ENCODE measurements at regions not wholly inside any gene's neighbourhood (a gene's known extent, or its start where the extent isn't known, plus 50 kb on each side); places are given as distances from the start of the nearest gene placed in this dataset.
"Not testable (repeated sequence)": the region's sequence is repeated elsewhere in the genome, so short reads cannot be mapped to it uniquely, and the experiment has no call there.

DNA sequence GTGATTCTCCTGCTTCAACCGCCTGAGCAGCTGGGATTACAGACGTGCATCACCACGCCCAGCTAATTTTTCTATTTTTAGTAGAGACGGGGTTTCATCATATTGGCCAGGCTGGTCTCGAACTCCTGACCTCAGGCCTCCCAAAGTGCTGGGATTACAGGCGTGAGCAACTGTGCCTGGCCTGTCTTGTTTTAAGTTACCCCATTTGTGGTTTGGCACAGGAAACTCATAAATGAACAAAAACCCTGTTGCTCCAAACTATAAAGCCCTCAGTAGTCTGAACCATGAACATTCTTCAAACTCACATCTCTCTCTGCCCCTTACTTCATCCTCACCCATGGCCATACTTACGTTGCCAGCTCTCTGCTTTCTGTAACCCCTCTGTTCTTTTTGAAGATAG lies 61.7 kb downstream of the RHOU start:
- DNase-seq = not testable (repeated sequence)

DNA sequence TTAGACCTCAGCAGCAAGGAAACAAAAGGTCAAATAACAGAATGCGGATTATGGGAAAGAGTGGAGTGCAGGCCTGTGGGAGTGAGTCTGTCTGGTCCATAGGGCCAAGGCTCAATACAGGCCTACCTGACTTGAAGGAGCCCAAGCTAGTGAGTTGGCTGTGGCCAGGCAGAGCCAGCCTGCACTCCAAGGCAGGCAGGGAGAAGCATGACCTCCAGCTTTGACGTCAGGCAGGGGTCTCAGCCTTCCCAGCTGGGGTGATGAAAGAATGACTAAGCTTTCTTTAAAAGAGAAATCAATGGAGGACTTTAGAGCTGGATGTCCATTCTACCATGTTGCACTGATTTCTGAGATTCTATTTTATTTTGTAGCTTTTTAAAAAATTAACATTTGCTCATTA lies 62.8 kb downstream of the RHOU start:
- DNase-seq = no peak

DNA sequence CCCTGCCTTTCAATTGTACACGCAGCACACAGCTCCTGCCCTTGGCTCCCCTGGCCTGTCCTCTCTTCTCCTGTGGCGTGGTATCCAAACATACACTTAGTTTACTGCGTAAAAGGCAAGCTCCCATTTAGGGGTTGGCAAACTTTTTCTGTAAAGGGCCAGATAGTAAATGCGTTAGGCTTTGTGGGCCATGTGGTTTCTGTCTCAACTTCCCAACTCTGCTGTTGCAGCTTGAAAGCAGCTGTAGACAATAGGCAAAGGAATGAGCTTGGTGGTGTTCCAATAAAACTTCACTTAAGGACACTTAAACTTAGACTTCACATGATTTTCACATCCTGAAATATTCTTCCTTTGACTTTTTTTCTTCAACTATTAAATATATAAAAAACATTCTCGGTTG lies 63.3 kb downstream of the RHOU start:
- DNase-seq = no peak

DNA sequence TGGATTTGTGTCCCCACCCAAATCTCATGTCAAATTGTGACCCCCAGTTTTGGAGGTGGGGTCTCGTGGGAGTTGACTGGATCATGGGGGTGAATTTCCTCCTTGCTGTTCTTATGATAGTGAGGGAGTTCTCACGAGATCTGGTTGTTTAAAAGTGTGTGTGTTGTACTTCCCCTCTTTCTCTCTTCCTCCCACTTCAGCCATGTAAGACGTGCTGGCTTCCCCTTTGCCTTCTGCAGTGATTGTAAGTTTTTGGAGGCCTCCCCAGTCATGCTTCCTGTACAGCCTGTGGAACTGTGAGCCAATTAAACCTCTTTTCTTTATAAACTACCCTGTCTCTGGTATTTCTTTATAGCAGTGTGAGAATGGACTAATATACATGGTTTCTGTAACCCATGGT lies 64.6 kb downstream of the RHOU start:
- DNase-seq = no peak

DNA sequence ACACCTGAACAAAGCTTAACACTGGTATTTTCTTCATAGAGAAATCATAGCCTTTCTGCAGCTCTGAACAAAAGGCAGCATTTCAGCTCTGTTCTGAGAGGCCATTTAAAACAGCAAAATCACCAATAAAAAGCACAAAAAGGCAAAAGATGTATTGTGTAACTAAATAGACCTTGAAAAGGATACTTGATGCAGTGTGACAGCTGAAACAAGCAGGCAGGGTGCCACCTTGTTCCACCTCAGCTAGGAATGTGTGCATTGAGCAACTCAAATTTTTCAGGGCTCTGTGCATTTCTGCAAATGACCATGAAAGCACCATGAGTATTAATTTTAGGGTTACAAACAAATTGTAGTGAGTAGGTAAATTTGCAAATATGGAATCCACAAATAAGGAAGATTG lies 65.8 kb downstream of the RHOU start:
- DNase-seq = no peak

DNA sequence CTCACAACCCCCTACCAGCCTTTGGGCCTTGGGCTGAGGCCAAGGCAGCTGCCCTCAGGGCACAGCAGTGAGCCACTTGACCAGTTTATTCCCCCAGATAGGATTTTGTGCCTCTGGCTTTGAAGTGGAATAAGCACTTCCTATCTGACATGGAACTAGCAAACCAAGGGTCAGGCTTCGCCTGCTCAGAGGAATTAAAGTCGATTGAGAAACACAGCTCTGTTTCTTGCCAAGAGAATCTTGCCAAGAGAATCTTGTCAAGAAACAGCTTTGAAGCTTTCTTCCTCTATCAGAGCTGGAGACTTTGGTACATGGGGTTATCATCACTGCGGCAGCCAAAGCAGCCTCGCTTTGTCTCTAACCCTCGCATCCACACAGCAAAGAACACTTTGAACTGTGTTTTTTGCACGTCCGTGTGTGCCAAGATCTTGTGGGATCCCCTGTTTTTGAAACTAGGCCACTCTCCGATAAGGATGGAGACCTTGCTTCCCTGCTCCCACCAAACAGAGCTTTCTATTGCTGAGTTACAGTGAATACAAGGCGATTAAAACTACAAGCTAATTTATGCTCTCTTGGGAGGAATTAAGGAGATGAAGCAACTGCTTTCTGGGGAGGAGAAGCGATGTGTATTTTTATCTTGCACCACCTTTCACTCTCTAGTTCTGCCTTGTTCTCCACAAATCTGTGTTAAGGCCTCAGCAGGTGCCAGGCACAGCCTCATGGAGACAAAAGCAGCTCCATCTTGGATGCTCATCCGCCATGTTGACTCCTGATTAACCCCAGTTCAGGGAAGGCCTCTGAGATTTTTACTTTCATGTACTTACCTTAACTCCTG lies 67.3 kb downstream of the RHOU start:
- DNase-seq = no peak

DNA sequence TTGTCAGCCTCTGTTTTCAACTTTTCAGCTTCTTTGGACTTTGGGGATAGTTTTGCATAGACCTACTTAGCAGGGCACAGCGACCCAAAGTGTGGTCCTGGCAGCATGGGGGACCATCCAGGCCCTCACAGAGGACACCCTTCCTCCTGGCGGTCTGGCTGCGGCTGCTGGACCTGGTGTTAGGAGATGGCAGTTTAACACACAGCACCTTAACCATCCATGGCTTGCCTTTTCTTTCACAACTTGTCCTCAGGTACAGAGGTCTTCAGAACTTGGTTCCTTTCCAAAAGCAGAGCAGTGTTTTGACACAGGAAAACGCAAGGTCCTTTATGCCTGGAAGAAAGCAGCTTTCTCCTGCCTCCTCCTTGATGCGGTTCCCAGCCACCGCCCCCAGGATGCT lies 68.1 kb downstream of the RHOU start:
- no peak for DNase-seq

DNA sequence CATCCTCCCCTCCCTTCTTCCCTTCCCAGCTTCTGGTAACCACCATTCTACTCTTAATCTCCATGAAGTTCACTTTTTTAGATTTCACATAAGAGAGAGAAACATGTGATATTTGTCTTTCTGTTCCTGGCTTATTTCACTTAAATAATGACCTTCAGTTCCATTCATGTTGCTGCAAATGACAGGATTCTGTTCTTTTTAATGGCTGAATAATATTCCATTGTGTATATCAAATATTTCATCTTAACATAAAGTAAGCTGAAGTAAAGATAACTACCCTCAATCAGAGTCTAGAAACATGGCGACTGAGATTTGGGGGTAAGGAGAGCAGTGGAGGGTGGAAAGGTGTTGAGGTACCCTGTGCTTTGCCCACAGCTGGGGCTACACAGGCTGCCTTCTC lies 68.9 kb downstream of the RHOU start:
- no peak for DNase-seq

DNA sequence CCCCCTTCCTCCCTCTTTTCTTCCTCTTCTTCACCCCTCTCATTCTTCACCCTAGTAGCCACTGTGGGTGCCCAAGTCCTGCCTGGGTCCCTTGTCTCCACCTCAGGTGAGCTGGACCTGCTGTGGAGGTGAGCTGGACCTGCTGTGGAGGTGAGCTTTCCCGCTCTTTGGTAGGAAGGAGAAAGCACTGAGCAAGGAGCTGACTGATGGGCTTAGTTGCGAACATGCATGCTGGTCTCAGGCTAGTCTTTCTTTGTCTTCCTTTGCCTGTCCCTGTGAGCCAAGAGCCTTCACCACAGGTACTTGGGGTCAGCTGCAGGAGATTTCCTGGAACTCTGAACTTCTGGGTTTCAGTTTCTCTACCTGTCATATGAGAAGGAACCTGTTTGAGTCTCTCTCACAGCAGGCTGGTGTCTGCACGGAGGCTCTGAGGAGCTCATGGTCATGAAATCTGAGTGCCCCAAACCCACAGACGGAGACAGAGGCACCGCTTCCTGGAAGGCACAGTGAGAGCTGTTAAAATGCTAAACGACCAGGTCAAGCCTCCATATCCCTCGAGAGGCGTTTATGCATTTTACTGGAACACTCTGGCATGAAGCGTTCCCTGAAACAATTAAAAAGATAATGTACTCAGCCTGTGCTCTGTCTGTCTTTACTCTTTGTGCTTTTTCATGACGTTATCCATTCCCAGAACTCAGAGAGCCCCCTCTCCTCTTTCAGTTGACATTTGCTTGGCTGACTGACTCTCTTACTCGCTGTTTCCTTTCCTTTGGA lies 69.5 kb downstream of the RHOU start:
- peak; percentile 58 for DNase-seq

DNA sequence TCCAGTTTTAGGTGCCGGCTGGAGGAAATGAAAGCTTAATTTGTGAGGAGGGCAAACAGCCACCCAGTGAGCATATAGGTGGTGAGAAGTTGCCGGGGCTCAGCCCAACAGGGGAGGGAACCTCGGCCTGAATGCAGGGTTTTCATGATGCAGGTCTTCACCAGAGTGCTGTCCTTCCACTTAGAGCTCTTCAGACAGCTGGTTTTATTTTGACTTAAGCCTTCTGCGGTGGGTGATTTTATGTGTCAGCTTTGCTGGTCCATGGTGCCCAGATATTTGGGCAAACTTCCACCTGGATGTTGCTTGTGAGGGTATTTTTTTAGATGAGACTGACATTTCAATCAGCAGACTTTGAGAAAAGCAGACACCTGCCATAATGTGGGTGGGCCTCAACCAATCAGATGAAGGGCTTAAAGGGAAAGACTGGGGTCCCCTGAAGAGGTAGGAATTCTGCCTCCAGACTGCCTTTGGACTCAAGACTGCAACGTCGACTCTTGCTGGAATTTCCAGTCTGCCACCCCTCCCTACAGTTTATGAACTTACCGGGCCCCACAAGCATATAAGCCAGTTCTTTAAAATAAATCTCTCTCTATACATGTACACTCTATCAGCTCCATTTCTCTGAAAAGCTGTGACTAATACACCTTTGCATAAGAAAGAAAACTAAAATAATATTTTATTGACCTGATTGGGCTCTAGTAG lies 72.8 kb downstream of the RHOU start:
- no peak for DNase-seq

DNA sequence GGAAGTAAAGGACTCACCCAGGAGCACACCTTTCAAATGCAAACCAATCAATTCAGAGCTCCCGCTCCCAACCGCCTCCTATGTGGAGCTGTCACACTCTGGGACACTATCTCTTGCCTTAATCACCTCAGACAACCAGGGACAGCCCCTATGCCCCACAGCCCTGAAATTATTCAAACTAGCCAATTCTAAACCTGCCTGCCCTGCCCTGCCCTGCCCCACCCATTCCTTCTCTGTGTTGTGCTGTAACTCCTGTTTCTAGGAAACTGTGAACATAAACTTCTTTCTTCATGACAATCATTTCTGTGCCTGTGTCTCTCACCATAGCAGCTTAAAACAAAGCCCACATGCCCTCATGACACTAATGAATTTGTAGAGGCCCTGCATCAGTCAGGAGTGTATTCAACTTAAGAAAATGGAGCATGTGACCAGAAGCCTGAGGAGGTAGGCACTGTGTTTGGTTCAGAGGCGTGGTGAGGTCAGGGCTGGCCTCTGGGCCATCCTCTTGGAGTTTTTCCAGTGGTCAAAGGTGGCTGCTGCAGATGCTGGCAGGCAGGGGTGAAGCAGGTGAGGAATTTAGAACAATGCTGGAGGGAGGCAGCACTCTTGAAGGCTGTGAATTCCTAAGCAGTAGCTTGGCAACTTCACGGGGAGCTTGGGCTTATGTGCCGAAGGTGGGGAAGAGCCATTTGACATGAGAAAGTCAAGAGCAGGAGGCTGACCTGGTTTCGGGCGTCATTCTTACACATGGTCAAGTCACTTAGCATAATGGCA lies 74.5 kb downstream of the RHOU start:
- no peak for DNase-seq

DNA sequence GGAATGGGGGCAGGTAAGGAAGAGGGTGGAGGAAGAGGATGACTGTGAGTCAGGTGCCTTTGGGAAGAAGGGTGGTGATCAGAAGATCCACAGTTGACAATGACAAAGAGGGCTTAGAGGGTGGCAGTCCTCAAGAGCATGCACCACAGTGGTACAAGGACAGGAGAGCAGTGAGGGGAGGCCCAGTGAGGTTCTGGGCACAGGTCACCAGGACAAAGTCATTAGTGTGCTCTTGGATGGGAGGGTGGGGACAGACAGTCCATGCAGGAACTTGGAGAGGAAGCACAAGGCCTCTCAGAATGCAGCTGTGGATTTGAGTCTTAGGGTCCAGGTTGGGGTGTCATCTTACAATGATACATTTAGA lies 75.1 kb downstream of the RHOU start:
- no peak for DNase-seq

DNA sequence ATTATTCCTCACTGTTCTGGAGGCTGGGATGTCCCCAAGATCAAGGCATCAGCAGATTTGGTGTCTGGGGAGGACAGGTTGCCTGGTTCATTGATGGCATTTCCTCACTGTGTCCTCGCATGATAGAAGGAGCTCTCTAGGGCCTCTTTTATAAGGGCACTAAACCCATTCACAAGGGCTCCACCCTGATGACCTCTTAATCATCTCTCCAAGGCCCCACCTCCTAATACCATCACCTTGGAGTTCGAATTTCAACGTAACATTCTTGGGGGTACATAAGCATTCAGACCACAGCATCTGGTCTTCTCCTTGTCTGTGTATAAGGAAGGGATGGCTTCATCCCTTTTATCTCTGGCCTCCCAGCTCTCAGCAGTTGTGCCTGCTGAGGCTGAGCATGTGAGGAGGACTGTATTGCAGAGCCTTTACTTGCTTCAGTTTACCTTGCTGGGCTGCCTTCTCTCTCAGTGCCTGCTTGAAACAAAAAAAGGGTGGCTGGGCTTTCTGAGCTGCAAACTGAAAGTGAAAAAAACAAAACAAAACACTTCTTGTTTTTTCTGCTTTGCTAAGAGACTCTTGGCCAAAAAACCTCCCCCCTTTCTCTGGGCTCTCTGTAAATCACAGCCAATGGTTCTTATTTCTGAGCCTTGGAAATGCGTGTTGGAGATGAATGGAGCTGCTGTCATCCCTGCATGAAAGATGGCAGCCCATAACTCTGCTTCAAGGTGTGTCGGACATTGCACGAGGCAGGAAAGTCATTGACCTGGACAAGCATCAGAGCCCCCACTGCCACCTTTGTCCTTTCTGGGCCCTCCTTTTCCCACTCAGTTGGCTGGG lies 75.8 kb downstream of the RHOU start:
- DNase-seq = no peak

DNA sequence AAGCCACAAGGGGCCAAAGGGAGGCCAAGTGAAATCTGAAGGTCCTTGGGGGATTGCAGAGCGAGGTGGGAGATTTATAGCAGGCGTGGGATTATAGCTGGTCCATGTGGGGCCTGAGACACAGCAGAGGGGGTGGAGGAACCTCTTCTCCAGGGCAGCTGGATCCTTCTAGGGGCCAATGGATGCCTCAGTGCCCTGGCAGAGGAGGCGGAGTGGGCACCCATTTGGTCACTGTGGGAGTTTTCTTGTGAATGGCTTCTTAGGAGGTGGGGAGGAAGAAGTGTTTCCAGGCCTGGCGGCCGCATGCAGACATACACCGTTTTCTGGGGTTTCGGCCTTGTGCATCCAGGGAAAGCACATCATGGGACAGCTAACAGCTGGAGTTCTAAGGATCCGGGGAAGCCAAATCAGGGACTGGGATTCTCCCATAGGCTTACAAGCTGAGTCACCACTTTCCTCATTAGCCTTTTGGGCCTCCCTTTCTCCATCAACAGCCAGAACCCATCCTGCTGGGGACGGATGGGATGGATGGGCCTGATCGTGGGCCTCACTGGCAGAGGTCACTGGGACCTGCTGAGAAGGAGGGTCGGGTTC lies 76.5 kb downstream of the RHOU start:
- DNase-seq = no peak

DNA sequence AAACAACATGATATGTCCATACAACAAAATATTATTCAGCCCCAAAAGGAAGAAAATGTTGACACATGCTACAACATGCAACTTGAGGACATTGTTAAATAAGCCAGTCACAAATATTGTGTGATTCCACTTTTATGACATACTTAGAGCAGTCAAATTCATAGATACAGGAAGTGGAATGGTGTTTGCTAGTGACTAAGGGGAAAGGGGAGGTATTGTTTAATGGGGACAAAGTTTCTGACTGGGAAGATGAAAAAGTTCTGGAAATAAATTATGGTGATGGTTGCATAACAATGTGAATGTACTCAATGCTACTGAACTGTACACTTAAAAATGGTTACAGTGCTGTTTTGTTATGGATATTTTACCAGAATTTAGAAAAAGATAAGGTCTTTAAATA lies 77.7 kb downstream of the RHOU start:
- no peak for DNase-seq

DNA sequence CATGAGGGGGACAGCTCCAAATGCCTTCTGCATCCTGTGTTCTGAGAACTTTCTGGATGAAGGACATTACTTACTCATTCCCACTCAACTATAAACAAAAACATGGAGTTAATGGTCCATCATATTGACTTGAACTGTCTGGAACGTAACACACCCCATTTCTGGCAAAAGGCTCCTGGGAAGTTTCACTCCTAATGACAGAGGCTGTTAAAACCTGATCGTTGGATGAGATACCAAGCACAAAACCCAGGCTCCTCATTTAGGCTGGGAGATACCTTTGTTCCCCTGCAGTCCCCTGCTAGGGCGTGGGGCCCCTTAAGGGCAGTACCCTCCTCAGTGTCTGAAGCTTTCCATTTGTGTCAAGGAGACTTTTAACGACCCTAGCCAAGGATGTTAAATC lies 78.9 kb downstream of the RHOU start:
- no peak for DNase-seq

DNA sequence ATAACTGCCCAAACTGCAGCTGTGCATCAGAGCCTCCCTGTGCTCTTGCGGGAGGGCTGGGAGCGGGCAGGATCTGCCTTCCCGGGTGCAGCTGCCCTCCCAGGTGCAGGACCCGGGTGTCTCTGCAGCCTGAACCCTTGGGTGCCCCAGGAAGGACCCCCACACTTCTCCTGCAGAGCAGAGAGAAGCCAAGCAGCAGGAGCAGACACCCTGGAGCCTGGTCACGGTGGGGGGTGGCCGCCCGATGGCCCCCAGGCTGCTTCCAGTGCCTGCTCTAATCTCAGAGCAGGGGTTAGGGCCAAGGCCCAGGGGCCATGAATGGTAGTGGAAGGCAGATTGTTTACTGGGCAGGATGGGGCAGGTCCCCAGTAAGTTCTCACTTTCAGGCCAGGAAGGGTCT lies 83.0 kb downstream of the RHOU start:
- no peak for DNase-seq

DNA sequence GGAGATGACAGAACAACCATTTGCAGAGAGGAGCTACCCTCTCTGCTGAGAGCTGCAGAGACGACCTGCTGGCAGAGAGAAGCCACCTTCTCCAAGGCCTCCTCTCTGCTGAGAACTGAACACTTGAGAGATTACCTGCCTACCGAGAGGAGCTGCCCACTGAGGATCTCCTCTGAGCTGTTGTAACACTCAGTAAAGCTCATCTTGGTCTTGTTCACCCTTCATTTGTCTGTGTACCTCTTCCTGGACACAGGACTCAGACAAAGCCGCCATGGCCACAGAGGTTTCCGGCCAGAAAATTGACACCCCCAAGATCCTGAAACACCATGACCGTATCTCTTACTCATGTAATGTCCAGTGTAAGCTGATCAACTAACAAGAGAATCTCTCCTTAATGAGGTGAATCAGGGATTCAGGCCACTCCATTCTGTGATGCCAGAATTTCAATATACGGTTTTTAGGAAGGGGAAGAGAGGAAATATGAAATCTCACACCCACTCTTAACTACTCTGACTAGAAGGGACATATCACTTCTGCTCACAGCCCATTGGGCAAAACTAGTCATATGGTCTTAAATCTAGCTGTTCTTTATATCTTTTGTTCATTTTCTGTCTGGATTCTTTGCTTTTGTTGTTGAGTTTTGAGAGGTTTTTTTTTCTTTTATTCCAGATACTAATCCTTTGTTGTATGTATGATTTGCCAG lies 83.8 kb downstream of the RHOU start:
- DNase-seq = no peak

DNA sequence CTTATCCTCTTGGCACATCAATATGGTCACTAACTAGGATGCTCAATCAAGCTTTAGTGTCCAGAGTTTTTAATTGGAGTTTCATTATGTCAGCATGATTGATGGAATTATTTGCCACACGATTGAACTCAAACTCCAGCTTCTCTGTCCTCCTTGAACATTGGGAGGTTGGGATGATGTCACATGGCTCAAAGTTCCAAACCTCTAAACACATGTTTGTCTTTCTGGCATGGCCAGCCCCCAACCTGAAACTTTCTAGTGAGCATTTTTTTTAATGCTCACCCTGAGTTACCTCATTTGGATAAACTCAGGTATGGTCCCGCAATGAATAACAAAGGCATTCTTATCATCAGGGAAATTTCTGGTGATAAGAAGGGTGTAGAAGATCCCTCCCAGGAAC lies 86.0 kb downstream of the RHOU start:
- DNase-seq = no peak

DNA sequence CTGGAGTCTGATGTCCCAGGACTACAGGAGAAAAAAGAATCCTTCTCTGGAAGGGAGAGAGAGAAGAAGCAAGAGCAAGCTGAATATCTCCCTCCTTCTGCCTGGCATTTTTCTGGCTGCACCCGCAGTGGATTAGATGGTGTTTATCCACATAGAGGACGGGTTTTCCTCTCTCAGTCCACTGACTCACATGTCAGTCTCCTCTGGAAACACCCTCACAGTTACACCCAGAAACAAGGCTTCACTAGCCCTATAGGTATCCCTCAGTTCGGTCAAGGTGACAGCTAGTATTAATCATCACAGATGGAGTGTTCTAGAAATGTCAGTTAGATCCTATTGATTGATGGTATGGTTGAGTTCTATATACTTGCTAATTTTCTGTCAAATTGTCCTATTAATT lies 87.9 kb downstream of the RHOU start:
- DNase-seq = no peak

DNA sequence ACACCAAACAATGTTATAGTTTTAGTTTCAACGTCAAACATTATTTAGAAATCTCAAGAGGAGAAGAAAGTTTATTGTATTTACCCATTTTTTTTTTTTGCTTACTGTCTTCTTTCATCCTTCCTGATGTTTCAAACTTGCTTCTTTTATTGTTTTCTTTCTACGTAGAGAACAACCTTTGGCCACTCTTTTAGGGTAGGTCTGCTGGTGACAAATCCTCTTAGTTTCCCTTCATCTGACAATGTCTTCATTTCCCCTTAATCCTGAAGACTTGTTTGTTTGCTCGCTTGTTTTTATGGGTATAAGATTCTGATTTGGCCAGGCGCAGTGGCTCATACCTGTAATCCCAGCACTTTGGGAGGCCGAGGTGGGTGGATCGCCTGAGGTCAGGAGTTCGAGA lies 89.1 kb downstream of the RHOU start:
- DNase-seq = no peak
